HG03060 (cell line): ENCODE measurements at regions not wholly inside any gene's neighbourhood (a gene's known extent, or its start where the extent isn't known, plus 50 kb on each side); places are given as distances from the start of the nearest gene placed in this dataset.

ENCODE experiments used
- ATAC-seq: cut with Tn5 transposase; IDR thresholded peaks from one replicate; pipeline ENCODE4 v1.9.1; 2021; ENCODE audit warnings: low read depth, moderate number of reproducible peaks; ENCODE audit not compliant: unreplicated experiment

DNA sequence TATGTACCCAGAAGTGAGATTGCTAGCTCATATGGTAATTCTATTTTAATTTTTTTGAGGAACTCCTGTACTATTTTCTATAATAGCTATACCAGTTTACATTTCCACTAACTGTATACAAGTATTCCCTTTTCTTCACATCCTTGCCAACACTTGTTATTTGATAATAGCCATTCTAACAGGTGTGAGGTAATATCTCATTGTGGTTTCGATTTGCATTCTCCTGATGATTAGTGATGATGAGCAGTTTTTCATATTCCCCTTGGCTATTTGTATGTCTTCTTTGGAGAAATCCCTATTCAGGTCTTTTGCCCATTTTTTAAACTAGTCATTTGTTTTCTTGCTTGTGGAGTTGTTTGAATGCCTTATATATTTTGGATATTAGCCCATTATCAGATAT lies 121.3 kb downstream of the BBS10 start:
- no peak for ATAC-seq

DNA sequence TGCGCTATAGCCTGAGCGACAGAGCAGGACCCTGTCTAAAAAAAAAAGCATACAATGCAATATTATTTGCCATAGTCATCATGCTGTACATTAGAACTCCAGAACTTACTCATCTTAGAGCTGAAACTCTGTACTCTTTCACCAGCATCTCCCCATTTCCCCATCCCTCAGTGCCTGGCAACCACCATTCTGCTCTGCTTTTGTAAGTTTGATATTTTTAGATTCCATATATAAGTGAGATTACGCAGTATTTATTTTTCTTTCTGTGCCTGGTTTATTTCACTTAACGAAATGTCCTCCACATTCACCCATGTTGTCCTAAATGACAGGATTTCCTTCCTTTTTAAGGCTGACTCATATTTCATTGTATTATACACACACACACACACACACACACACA lies 121.8 kb downstream of the BBS10 start:
- ATAC-seq, result no peak

DNA sequence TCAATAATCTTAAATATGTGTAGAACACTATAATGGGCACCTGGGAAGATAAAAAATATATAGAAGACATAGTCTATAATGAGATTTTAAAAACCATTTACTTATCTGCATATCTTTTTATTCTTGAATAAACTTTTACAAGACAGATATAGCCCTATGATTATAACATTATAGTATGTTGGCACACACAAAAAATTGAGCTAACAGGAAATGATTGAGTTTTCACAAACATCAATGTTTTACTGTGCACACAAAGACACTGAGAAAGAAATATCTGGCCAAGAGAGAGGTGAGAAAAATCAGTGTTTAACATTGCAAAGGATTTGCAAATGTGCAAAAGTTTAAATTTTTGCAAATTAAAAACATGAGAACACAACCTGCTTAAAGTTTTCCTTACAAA lies 124.3 kb downstream of the BBS10 start:
- no peak for ATAC-seq

DNA sequence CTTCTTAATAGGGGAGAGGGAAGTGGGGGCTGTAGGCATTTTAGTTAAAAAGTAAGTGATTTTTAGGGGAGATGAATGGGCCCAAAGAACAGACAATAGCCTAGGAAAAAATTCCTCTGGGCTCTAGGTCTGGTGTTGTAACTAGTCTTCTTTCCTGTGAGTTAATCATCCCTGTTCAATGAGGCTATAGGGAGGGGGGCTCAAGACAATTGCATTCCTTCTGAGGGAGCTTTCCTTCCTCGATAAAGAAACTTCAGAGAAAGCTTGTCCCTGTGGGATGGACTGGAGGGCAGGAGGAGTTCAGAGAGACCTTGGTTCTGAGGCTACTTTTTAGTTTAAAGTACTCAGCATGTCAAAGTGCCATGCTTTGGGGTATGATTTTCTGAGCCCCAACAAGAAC lies 127.2 kb downstream of the BBS10 start:
- ATAC-seq, result no peak

DNA sequence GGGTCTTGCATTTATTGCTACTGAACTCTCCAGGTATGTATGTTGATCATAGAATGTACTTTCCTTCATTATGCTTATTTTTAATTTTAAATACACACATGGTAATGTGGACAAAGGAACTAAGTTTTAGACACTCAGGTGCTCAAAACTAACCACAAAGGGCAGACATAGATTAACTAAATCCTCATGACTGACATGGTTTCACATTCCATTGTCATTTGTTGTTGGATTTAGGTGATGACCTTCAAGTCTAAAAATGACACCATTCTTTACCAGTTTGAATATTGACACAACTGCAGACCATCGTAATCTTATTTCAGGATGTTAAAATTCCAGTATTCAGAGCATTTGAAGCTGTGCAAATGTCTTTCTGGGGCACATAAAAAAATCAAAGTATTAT lies 128.4 kb downstream of the BBS10 start:
- ATAC-seq, result no peak

DNA sequence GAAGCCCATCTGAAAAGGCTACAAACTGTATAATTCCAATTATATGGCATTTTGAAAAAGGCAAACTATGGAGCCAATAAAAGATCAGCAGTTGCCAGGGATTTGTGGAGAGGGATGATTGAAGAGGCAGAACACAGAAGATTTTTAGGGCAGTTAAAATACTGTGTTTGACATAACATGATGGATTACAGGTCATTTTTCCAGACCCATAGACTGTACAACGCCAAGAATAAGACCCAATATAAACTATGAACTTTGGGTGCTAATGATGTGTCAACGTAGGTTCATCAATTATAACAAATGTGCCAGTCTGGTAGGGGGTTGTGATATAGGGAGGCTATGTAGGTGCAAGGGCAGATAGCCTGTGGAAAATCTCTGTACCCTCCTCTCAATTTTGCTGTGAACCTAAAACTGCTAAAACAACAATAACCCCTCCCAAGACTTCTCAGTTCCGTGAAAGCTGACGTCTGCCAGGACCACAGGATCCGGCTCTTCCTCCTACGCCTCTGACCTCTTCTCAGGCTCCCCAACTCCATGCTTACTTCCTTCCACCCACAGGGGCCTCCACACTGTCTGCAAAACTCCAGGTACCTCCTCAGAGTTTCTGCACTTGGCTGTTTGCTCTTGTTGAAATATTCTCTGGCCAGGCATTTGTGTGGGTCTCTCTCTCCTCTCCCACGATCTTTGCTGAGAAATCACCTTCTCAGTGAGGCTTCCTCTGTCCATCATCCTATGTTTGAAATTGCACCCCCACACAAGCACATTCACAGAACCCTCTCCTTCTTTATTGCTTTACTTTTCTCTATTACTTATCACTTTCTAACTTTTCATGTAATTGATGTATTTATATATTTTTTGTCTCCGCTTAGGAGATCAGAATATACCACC lies 131.4 kb downstream of the BBS10 start:
- no peak for ATAC-seq

DNA sequence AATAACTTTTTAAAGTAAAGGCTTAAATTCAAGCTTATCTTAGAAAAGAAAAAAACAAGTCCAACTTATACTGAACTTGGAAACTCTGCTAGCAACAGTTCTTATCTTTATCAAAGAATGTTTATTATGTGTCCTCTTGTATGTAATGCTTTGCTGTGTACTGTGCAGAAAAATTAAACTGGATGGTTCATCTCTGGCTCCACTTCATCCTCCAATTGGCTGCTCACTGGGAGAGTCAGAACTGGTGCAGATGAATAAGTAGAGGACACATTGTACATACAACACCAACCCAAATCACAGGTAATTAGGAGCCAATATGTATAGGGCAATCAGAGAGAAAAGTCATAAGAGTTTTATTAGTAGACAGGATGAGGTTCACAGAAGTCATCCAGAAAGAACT lies 123.6 kb upstream of the NAP1L1 start:
- ATAC-seq, result no peak

DNA sequence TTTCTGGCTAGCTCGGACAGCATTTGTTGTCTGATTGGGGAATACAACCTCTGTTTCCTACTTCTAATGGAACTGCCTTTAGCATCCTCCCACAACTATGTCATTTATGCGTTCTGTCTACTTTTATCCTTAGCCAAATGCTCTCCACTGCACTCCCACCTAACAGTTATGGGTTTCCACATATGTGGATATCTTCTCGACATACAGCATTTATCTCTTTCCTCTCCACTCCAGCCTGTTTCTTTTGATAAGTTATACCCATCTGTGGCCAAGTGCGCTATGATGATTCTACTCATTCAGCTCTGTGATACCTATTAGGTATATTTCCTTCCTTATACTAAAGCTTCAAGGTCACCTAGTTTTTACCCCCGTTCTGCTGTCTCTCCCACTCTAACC lies 122.2 kb upstream of the NAP1L1 start:
- no peak for ATAC-seq

DNA sequence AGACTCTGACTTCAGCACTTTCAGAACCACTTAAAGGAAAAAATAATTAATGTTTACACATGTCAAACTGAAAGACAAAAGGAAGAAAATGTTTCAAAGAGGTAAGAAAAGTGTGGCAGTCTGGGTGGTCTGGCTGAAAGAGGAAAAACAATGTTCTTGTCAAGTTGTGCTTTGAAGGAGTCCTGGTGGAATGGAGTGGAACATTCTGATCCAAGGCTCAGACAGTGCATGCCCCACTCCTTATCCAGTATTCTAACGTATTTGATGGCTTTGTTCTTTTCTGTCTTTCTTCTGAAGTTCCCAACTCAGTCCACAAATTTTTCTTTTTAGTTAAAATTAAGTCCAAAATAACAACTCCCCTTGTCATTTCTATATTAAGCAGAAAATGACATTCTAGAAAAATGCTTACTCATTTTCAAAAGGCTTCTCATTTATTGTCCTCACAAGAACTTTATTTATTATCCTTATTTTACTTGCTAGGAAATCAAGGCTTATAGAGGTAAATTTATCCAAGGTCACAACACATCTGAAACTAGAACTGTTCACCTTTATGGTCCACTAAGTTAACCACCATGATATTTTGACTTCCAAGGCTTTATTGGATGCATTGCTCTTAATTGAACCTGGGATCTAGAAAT lies 121.7 kb upstream of the NAP1L1 start:
- no peak for ATAC-seq

DNA sequence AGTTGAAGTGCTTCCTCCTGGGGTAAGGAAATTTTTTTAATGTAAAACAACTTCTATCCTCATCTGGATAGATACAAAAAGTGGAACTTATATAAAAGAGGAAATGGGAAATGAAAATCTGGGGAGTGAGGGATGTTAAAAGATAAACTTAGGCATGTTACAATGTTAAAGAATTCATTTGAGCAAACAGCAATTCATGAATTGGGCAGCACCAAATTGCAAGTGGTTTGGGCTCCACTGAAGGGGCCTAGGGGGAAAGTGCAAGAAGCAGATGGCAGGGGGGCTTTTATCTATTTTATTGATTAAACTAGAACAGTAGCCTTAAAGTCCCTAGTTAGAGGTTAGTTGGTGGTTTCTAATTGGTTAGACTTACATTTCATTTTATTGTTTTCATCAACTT lies 118.1 kb upstream of the NAP1L1 start:
- ATAC-seq, result no peak

DNA sequence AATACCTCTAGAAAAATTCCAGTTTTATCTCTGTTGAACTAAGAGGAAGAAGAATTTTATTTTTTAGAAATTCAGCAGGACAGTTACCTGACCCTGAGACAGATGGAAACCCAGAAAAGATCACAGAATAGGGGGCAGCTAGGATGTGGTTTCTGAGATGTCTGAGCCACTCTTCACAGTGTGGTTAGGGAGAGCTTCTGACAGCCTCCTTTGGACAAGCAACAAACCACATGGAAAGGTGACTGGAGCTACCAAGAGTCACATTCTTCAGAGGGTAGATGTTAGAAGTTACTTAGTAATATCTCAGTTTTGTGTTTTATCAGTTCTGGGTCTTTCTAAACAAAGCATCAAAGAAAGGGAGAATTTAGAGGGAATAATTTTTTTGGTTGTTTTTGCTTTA lies 117.3 kb upstream of the NAP1L1 start:
- no peak for ATAC-seq

DNA sequence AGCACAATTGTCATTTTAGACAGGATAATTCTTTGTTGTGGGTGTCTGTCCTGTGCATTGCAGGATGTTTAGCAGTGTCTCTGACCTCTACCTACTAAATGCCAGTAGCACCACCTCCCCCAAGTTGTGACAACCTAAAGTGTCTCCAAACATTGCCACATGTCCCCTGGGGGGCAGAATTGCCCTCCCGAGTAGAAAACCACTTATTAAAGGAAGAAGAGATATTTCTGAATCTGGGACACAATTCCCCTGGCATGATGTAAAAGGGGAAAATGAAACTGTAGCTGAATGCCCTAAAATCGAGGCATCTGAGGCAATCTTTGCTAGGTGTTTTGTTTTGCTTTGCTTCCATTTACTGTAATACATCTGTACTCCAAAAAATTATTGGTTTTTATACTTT lies 116.8 kb upstream of the NAP1L1 start:
- ATAC-seq, result no peak

DNA sequence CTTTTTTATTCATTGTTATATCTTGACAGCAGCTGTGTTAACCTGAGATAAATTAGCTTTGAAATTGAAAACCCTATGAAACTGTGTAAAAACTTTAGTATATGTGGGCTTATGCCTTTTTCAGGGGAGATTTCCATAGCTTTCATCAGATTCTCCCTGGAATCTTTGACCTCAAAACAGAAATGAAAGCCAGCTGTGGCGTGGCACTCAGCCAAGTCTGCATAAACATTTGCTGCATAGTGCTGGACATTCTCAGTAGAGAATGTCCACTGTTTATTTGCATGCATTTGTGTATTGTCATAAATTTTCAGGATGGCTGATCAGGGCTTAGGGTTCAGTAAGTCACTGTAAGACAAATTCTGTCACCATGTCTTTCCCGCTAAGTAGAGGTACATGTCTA lies 115.3 kb upstream of the NAP1L1 start:
- no peak for ATAC-seq

DNA sequence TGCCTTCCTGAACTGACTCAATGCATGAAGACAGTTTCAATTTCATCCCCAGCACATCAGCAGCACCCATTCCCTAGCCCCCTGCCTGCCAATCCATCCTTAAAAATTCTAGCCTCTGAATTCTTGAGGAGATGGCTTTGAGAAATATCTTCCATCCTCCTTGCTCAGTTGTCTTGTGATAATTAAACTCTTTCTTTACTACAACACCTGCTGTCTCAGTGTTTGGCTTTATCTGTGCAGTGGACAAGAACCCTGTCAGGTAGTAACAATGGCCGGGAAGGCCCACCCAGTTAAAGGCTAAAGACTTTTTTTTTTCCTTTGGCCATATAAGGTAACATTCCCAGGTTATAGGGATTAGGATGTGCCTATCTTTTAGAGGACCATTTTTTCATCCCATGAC lies 114.4 kb upstream of the NAP1L1 start:
- no peak for ATAC-seq

DNA sequence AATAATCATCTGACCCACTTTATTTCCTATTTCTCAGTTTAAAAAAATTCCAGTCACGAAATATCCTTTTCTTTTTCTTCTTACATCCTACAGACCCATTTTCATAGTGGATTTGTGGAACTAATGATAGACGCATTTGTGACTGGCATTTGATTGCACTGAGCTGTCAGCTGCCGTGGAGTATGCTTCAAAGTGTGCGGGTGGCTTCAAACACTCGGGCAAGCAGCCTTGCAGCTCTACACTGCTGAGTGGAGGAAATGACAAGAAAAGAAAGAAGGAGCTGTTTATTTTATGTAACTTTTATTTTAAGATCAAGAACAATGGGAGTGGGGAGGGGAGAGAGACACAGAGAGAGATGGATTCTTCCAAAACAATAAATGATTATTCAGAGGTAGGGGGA lies 112.8 kb upstream of the NAP1L1 start:
- ATAC-seq, result no peak

DNA sequence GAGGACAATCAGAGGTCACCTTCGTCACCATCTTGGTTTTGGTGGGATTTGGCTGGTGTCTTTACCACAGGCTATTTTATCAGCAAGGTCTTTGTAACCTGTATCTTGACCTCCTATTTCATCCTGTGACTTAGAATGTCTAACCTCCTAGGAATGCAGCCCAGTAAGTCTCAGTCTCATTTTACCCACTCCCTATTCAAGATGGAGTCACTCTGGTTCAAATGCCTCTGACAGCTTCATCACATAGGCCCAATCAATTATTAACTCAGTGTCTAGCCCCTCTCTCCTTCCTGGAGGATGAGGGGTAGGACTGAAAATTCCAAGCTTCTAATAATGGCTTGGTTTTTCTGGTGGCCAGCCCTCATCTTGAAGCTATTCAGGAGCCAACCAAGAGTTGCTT lies 111.4 kb upstream of the NAP1L1 start:
- no peak for ATAC-seq

DNA sequence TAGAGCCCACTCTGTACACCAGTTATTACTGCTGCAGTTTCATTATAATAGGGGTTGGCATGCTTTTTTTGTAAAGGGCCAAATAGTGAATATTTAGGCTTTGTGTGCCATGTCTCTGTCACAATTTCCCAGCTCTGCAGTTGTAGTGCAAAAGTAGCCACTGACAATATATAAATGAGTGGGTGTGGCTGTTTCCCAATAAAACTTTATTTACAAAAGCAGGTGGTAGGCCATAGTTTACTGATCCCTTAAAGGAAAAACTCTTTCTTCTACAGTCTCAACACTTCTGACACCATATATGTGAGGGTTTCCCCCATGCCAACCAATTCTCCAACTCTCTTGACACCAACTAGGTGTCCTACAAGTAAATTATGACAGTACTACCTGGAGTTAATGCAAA lies 110.2 kb upstream of the NAP1L1 start:
- ATAC-seq, result no peak

DNA sequence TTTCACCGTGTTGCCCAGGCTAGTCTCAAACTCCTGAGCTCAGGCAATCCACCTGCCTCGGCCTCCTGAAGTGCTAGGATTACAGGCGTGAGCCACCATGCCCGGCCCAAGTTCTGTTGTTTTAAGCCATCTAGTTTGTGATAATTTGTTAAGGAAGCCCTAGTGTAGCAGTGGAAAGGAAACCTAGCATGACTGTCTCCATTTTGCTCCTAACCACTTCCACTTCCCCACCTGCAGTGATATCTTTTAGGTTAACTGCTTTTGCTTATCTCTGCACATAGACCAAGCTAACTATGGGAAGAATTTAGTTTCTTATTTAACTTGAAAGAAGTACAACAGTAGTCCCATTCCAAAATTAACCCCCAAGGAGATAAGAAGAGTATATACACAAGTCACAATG lies 109.5 kb upstream of the NAP1L1 start:
- ATAC-seq, result no peak

DNA sequence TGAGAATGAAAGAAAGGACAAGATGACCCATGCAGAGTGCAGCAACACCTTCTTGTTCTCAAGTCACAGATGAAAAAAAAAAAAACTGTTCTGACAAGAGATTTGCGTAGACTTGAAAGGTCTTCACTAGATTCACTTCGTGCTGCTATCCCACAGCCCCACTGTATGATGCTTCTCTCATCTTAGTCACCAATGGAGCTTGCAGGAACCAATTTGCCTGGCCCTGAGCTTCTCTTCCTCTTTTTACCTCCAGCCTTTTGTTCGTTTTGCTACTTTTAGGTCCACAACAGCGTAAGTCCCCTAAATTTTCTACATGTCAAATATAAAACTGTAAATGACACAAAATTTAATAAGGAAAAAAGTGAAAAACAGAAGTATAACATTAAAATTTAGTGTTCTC lies 107.9 kb upstream of the NAP1L1 start:
- ATAC-seq, result no peak

DNA sequence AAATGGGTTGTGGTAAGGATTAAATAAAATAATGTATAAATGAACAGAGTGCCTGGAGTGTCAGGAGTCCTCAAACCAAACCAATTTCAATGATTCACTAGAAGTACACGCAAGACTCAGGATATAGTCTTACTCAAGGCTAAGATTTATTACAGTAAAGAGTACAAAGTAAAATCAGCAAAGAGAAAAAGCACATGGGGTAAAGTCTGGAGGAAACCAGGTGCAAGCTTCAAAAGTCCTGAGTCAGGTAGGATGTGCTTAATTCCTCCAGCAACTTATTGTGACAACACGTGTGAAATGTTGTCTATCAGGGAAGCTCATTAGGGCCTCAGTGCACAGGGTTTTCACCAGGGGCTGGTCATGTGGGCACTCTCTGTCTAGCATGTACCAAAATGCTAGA lies 105.8 kb upstream of the NAP1L1 start:
- ATAC-seq, result no peak

DNA sequence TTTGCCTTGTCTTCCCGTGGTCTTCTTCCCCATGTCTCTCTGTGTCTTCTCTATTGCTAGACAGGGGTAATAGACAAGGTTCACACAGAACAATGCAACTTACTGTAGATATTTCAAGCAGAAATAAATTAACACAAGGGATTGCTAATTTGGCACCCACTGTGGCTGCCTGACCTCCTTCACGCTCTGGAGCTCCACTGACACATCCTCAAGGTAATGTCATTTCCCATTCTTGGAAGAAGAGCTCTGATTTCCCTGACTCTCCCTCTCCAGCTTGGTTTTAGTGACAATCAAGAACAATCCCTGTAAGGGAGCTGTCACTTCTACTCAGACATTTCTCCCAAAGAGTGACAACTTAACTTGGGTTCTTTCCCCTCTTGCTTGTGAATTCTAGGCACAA lies 105.4 kb upstream of the NAP1L1 start:
- ATAC-seq, result no peak

DNA sequence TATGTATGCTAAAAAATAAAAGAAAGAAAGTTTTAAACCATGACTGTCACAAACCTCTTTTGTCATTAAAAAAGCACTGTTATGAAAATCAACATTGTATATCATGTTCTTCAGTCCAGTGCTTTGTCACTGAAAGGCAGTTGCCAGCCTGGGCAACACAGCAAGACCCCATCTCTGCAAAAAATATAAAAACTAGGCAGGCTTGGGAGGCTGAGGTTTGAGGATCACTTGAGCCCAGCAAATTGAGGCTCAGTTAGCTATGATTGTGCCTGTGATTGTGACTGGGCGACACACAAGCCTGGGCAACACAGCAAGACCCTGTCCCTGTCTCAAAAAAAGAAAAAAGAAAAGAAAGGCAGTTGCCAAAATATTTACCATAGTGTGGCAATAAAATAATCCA lies 102.7 kb upstream of the NAP1L1 start:
- no peak for ATAC-seq
